H4 (cell line): ENCODE measurements at regions not wholly inside any gene's neighbourhood (a gene's known extent, or its start where the extent isn't known, plus 50 kb on each side); places are given as distances from the start of the nearest gene placed in this dataset.
A peak's percentile ranks its signal among the peaks of the same experiment; 100 is the strongest.

Source experiments
- DNase-seq: peaks from one replicate; pipeline ENCODE4 v3.0.0-alpha.2; 2015; ENCODE audit warnings: low spot score

DNA sequence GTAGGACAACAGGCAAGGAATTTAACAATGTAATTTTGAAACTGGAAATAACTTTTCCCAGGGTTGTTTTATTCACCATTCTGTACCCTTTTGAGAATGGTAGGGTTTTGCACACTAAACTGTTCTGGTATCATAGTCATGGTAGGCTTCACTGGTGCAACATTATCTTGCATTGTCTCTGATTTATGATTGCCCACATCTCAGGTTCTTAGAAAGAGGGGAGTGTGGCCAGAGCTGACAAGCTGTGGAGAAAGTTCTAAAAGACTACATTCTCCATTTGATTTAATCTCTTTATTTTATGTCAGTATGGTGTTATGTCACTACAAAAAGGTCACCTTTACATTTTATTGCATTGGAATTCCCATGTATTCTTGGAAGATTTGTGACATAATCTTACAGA lies 447.3 kb downstream of the GRIA2 start:
- no peak for DNase-seq

DNA sequence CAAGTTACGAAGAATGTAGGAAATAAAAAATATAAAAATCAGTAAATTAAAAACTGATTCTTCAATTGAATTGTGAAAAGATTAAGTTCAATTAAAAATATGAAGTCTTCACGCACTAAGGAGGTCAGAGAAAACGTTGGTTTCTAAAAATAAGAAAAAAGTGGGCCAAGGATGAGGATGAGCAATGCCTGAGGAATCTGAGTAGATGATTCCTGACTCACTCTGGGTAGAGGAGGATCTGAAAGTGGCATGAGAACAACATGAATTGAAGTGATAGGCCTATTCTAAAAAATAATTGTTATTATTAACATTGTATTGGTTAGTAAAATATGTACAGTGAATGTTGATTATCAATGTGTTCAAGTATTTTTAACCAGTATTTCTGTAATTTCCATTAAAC lies 444.2 kb downstream of the GRIA2 start:
- DNase-seq: peak; percentile 36

DNA sequence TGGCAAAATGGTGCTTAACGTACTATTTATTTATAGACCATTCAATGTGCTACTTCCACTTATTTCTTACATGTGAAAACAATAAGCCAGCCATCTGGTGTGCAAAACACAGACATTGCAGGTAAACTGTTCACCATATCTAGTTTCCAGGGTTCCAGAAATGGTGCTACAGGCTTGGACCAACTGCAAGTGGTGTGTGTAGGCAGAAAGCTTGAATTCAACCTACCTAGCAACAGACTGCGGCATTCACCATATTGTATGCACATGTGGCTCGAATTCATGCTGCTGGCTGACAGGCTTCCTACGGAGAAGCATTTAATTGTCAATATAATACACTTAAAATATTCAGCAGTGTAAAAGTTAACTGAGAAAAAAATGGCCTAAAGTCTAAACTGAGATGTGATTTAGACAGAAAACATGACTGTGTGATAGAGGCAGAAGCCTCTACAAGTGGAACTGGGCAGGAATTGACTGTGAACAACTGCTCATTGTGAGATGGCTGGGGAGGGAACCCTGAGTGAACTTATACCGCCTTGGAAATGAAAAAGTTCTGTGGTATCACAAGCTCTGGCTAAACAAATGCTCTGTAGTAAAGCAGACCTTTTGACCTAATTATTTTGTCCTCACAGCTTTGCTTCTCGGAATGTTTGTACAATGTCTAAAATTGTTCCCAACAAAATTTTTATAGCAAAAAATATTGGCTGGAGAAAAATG lies 434.7 kb downstream of the GRIA2 start:
- DNase-seq: no peak

DNA sequence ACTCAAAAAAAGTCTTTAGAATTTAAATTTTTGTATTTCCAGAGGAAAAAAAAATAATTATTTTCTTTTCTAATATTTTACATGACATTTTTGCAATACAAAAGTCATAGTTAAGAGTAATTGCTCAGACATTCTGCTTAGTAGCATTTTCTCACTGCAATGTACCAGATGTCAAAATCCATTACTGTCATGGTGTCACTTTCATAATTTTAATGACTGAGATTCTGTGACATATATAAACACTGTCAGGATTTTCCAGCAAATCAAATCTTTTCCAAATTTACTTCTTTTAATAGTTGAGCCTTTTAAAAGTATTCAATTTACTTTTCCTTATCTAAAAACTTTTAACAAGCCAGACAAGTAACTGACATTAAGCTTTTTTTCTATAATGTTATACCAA lies 422.7 kb downstream of the GRIA2 start:
- DNase-seq: no peak

DNA sequence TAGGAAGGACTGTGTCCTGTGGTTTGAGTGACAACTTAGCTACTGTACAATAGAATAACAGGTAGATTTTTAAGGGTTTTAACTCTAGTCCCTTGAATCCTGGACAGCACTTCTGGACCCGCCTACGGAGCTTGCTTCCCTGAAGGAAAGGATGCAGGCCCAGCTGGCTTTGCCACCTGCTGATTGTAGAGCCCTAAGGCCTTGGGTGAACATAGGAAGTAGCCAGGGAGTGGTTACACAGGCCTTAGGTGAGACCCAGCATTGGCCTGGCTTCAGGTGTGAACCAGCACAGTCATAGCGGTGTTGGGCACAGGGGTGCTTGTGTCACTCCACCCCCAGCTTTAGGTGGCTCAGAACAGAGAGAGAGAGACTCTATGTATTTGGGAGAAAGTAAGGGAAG lies 413.5 kb downstream of the GRIA2 start:
- no peak for DNase-seq

DNA sequence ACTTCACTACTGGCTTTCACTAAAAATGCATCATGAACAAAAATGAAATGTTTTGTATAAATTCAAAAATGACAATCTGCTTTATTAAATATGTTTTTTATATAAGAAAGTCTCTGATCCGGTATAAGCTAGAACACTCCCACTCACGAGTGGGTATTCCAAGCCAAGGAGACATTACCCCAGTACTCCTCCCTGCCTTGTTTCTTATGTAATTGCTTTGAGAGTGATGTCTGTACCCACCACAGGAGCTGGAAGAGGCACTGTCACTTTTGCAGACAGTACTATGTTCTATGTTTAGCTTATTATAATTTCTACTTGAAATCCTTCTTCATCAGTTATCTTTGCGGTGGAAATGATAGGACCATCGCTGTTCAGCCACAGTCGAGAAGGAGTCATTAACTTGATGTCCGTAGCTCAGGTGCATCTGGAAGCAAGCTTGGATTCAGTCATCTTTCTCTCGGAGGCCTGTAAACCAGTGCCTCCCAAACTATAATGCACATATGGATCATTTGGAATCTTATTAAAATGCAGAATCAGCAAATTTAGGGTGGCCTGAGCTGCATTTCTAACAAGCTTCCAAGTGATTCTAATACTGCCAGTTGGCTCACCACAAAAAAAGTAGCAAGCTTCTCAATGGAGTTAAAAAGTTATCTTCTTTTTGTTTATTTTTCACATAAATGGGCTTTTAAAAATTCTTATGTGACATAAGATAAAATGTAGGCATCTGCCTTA lies 396.4 kb downstream of the GRIA2 start:
- DNase-seq: no peak

GRCh38 chr4:157607996-157608395 lies 387.5 kb downstream of the GRIA2 start:
- DNase-seq: no peak

DNA sequence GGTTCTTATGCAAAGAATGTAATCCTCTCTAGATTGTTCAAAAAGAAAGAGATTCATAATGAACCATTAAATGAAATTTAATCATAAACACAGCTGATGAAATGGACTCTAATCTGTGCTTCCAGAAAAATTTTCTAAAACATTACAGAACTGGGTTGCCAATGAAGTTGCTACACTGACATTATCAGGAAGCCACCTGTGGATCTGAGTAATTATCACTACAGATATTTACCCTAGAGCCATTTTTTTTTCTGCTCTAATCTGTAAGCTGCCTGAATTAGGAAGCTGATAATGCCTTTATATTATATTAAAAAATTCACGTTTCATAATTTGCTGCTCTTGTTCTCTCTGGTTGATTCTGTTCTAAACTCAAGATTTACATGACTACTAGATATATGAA lies 380.1 kb downstream of the GRIA2 start:
- DNase-seq: no peak

GRCh38 chr4:157591245-157591644 lies 370.7 kb downstream of the GRIA2 start:
- DNase-seq: peak; percentile 16

DNA sequence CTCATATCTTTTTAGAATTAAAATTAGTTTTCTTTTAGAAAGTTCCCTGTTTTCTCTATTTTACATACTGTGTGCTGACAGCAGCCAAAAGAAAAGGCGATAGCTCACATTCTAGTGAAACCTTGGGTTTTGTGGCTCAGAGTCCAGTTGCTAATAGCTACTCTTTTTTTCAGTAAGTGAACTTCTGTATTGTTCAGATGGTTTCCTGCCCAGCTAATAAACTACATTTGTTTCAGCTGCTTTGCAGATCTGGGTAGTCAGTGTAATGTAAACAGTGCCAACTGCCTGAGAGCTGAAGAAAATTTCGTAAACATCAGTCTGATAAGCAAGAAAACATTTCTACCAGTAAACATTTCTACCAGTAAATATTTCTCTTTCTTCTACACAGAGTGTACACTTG lies 370.2 kb downstream of the GRIA2 start:
- DNase-seq: peak; percentile 58

- no peak for DNase-seq
Measured at GRCh38 chr4:157587681-157588423, 367.3 kb downstream of the GRIA2 start.

DNA sequence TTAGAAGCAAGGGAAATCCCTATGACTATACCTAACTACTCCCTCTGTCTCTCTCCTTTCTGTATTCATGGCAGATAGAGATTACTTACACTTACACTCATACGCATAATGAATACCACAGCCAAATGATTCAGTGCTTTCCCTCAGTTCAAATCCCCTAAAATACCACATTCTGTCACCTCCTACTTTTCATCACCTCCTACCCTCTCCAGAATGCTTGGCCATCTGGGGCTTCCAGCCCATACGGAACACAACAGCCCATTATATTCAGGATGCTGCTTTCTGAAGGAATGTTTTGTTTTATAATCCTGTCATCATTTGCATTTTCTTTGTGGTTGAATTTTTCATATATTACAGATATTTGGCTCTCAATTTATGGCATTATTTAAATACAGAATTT lies 361.6 kb downstream of the GRIA2 start:
- no peak for DNase-seq

- DNase-seq: no peak
Measured at GRCh38 chr4:157576671-157577217, 356.2 kb downstream of the GRIA2 start.

DNA sequence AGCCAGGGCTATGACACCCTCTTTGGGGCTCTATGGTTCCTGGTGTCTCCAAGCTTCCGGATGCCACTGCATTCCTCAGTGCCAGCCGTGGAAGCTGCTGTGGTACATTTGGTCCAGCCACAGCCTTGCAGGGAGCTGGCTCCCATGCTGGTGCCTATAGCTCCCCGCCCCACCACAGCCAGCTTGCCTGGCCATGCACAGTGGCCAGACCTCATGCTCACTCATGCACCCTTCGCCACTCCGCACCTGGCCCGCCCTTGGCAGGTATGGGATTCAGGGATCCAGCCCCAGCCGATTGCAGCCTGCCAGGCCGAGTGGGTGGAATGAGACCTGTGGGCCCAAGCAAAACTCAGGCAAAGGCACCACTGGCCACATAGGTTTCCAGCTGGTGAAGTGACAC lies 354.8 kb downstream of the GRIA2 start:
- DNase-seq: no peak

- DNase-seq: no peak
Measured at GRCh38 chr4:157574606-157575005, 354.1 kb downstream of the GRIA2 start.

- DNase-seq: no peak
Measured at GRCh38 chr4:157572951-157573350, 352.4 kb downstream of the GRIA2 start.

- DNase-seq: no peak
Measured at GRCh38 chr4:157572284-157572683, 351.8 kb downstream of the GRIA2 start.

DNA sequence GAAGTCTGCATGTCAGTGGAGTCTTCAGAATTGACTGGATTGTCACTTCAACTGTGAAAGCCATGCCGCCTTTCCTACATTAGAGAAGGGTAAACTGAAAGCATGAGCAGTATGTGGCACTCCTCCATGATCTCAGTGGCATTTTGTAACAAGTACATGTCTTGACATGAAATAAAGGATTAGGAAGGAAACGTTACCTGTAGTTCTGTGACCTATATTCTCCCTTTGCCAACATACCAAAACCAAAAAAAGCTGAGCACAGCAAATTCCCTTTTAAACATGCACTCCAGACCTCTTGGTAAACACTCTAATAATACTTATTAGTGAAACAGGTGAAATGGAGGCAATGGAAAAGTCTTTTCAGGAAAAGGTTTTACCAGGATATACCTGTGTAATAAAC lies 344.2 kb downstream of the GRIA2 start:
- DNase-seq: no peak

DNA sequence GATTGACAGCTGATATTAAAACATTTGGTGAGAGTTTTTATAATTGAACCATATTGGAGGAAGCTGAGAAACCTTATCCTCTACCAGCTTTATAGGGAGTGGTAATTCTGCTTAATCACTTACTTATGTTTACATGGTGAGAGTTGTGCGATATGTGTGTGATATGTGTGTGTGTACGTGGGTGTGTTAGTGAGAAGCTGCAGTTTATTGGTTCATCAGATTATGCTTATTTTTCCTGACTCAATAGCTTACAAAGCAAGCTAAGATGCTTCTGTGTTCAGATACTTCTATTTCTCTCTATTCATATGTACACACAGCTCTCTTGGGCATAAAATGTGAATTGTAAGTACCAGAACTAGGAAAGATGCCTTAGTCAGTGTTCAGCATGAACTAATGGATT lies 343.7 kb downstream of the GRIA2 start:
- no peak for DNase-seq

GRCh38 chr4:157558016-157558415 lies 337.5 kb downstream of the GRIA2 start:
- DNase-seq: no peak

GRCh38 chr4:157550028-157550427 lies 329.5 kb downstream of the GRIA2 start:
- no peak for DNase-seq

- DNase-seq: no peak
Measured at GRCh38 chr4:157527954-157528353, 307.4 kb downstream of the GRIA2 start.

DNA sequence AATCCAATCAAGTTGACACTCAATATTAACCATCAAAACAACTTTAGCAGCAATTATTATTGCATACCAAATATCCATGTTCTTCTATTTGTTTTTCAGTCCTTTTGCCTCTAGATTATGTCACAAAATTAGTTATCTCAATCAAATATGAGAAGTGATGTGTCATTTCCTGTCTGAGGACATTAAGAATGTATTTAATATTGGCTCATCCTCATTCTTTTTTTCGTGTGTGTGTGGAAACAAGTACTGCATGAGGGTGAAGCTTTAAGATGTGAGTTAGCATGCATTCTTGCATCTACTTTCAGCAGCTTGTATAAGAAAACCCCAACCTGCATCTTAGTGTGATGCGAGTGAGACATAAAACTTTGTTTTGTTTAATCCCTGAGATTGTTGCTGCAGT lies 301.4 kb downstream of the GRIA2 start:
- no peak for DNase-seq
